C4-2B (cell line): ENCODE measurements at regions not wholly inside any gene's neighbourhood (a gene's known extent, or its start where the extent isn't known, plus 50 kb on each side); places are given as distances from the start of the nearest gene placed in this dataset.

Experiments
- H3K27ac ChIP-seq: fragments of 450-650 bp; 2 replicates; pipeline ENCODE4 v1.5.1; 2017
- ZFX ChIP-seq: fragments of 450-650 bp; IDR thresholded peaks from 2 replicates; pipeline ENCODE4 v1.6.1; 2017
- TF ChIP-seq, protein P1 (sequence below): fragments of 450-650 bp; conservative IDR thresholded peaks from 2 replicates; pipeline ENCODE4 v1.5.1; 2017; ENCODE audit warnings: mild to moderate bottlenecking

DNA sequence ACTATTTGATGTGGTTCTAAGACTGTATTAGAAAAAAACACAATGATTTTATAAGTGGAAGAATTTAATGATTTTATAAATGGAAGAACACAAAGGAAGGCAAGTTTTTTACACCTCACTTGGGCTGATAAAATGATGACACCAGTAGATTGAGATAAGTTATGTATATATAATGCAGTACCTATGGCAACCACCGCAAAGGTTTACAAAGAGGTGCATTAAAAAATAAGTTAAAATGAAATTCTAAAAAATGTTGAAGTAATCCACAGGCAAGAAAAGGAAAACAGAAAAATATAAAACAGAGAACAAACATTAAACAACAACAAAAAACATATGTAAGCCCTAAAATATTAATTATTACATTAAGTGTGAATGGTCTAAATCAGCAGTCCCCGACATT, 490.9 kb upstream of the AADAT start:
- H3K27ac ChIP-seq, result no peak overlapping the region
- TF ChIP-seq ZFX, result no peak
- TF ChIP-seq, protein P1, sequence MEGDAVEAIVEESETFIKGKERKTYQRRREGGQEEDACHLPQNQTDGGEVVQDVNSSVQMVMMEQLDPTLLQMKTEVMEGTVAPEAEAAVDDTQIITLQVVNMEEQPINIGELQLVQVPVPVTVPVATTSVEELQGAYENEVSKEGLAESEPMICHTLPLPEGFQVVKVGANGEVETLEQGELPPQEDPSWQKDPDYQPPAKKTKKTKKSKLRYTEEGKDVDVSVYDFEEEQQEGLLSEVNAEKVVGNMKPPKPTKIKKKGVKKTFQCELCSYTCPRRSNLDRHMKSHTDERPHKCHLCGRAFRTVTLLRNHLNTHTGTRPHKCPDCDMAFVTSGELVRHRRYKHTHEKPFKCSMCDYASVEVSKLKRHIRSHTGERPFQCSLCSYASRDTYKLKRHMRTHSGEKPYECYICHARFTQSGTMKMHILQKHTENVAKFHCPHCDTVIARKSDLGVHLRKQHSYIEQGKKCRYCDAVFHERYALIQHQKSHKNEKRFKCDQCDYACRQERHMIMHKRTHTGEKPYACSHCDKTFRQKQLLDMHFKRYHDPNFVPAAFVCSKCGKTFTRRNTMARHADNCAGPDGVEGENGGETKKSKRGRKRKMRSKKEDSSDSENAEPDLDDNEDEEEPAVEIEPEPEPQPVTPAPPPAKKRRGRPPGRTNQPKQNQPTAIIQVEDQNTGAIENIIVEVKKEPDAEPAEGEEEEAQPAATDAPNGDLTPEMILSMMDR, result no peak; the same call in 1 of the 2 replicates

DNA sequence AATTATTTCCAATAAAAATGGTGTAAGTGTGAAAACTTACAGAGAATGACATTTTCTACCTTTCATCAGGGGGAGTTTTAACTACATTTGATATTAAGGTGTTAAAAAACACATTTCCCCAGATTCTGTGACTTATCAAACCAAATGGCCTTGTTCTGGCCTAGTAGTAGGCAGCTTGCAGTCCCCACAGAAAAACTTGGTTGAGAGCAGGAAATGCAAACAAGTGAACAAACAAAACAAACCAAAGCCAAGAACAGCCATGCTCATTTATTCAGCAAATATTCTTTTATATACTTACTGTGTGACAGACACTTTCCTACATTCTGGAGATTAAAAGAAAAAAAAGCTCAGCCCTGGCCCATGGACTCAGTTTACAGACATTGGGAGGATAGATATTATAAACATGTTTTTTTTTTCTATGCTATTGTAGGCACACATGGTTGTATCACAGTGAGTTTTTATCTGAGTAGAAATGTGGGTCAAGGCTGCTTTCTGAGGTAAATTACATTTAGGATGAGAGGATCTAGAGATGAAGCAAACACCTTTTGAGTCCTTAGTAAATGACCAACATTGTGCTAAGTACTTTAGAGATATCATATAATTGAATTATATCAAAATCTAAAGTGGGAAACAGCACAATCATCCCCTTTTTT, 449.2 kb upstream of the AADAT start:
- TF ChIP-seq, protein P1, result no peak
- no peak; the same call in 1 of the 2 replicates for TF ChIP-seq ZFX
- peak overlapping the region; percentile 43; the same call in 1 of the 2 replicates for H3K27ac ChIP-seq

DNA sequence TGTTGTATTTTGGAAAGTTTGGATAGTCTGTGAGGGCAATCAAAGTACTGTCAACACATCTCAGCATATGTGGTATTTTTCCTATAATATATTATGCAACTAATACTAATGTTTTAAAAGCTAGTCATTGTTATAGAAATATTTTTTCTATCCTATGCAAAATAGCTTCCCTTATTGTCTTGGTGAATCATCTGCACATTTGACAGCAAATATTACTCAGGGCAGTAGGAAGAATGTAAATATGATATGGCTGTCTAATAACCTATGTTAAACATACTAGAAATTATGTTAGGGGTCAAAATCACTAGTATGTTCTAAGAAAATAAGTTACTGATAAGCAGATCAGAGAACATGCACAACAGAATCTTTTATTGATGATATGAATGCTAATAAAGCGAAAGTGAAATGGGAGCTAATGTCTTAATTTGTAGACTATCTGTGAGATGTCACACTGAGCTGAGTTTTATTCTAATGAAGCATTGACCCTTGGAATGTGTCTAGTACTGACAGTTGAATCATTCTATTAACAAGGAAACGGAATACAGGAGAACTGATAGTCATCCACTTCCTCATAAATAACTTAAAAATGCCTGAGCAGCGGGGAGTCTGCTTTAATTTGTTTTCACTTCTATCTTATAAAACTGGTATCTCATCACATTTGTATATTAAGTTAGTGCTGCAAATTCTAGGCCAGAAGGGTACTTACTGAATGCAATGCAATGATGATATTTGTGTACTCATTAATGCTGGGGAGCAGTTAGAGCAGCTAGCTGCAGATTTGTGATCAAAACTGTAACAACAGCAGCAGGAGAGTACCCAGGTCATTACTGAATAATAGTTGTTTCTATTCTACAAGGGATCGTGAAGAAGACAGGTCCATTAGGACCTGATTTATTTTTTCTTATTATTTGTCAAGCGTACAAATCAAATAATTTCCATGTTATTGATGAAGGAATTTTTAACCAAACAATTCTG, 440.3 kb upstream of the AADAT start:
- TF ChIP-seq, protein P1, result no peak
- no peak for TF ChIP-seq ZFX
- no peak overlapping the region for H3K27ac ChIP-seq

DNA sequence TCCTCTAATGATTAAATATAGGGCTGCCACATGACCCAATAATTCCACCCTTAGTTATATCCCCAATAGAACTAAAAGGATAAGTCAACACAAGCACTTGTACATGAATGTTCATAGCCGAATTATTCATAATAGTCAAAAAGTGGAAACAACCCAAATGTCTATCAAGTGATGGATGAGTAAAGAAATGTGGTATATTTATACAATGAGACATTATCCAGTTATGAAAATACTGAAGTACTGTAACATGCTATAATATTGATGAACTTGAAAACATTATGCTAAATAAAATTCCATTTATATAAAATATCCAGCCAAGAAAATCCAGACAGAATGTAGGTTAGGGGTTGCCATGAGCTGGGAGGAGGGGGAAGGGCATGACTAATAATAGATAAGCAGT, 436.7 kb upstream of the AADAT start:
- TF ChIP-seq ZFX, result no peak
- TF ChIP-seq, protein P1, result no peak
- H3K27ac ChIP-seq, result no peak overlapping the region

DNA sequence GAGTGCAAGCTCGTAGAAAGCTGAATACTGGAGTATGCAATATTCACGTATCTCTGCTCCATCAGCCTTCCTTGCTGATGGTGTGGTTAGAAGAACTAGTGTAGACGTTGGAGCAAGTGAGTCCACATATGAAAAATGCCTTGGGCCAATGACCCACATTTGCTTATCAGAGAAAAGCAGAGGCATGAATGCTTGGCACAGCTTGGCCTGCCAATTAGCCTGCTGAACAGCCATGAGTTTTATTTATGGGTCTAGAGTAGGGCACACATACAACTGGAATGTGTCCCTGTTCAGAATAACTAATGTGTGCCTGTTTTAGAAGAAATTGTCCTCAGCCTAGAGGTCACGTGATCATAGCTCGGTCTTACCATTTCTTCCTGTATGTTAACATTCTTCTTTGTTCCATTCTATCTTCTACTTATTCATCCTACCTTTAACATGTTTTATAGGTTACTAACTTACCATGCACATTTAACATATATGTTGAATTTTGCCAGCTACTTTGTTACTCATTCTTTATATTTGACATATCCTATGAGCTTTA, 432.7 kb upstream of the AADAT start:
- no peak for TF ChIP-seq ZFX
- TF ChIP-seq, protein P1, result no peak

DNA sequence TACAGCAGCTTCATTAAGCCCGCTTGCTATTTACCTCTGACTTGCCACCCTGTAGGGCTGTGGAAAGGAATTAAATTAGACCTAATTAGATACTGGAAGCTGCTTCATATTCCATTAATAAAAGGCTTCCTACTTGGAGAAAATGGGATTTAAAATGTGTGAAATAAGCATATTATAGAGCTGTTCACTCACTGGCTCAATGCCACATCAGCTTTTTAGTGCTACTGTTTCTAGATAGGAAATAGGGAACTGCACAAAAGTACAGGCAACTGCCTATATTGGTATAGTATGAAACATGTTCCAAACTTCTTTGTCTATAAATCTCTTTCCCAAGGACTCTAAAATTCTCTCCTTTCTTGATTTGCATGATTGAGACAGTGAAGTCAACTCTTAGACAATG, 407.9 kb upstream of the AADAT start:
- no peak overlapping the region for H3K27ac ChIP-seq
- no peak for TF ChIP-seq ZFX
- TF ChIP-seq, protein P1, result no peak

More for the DNA sequence above, 432.7 kb upstream of the AADAT start:
- peak overlapping the region; percentile 61; the same call in 1 of the 2 replicates for H3K27ac ChIP-seq
